Activated naive CD8-positive, alpha-beta T cell treated with anti-CD3 and anti-CD28 coated beads, Interleukin-2, amount 50 U/mL, for 24 hours (primary cell): ENCODE measurements at regions not wholly inside any gene's neighbourhood (a gene's known extent, or its start where the extent isn't known, plus 50 kb on each side); places are given as distances from the start of the nearest gene placed in this dataset.
"Not testable (repeated sequence)": the region's sequence is repeated elsewhere in the genome, so short reads cannot be mapped to it uniquely, and the experiment has no call there.

Experiments
- ATAC-seq: fragments of 150-1000 bp; cut with Tn5 transposase; one replicate; pipeline ENCODE4 v1.10.0; 2021
- DNase-seq: peaks from one replicate; pipeline ENCODE4 v3.0.0; 2021
- H3K27ac Mint-ChIP-seq: one replicate; pipeline ENCODE4 v1.8.0; 2021; ENCODE audit warnings: mild to moderate bottlenecking, mixed read lengths
- H3K27me3 Mint-ChIP-seq: one replicate; pipeline ENCODE4 v1.8.0; 2021; ENCODE audit warnings: mixed read lengths
- H3K36me3 Mint-ChIP-seq: one replicate; pipeline ENCODE4 v1.8.0; 2021; ENCODE audit warnings: low read depth, mixed read lengths
- H3K4me1 Mint-ChIP-seq: one replicate; pipeline ENCODE4 v1.8.0; 2021; ENCODE audit warnings: mixed read lengths
- H3K4me3 Mint-ChIP-seq: one replicate; pipeline ENCODE4 v1.8.0; 2021; ENCODE audit warnings: mild to moderate bottlenecking, moderate library complexity, mixed read lengths
- H3K9me3 Mint-ChIP-seq: one replicate; pipeline ENCODE4 v1.8.0; 2021; ENCODE audit warnings: mixed read lengths

- Mint-ChIP-seq H3K4me3 (no peak overlapping the region), H3K27me3 (peaks cover 8% of the 10 kb centered on the region), H3K36me3 (no peaks in the 10 kb centered on the region), H3K27ac (no peak overlapping the region), H3K9me3 (no peaks in the 10 kb centered on the region), H3K4me1 (no peaks in the 10 kb centered on the region)
- DNase-seq (no peak), ATAC-seq (no peak)
Observed at GRCh38 chr9:87193151-87193550, 245.8 kb upstream of the GAS1 start.

- no peaks in the 10 kb centered on the region for H3K36me3 Mint-ChIP-seq
- H3K27ac Mint-ChIP-seq = no peak overlapping the region
- no peaks in the 10 kb centered on the region for H3K9me3 Mint-ChIP-seq
- ATAC-seq = no peak
- no peaks in the 10 kb centered on the region for H3K4me1 Mint-ChIP-seq
- no peak overlapping the region for H3K4me3 Mint-ChIP-seq
- DNase-seq = no peak
- peaks cover 8% of the 10 kb centered on the region for H3K27me3 Mint-ChIP-seq
Observed at GRCh38 chr9:87193925-87194868, 246.9 kb upstream of the GAS1 start.

GRCh38 chr9:87195306-87195705, 248.0 kb upstream of the GAS1 start:
- Mint-ChIP-seq H3K4me3 (no peak overlapping the region), H3K9me3 (no peaks in the 10 kb centered on the region), H3K4me1 (no peaks in the 10 kb centered on the region), H3K27me3 (peaks cover 8% of the 10 kb centered on the region), H3K27ac (no peak overlapping the region), H3K36me3 (no peaks in the 10 kb centered on the region)
- ATAC-seq (no peak), DNase-seq (no peak)

- peaks cover 8% of the 10 kb centered on the region for H3K27me3 Mint-ChIP-seq
- H3K4me1 Mint-ChIP-seq = no peaks in the 10 kb centered on the region
- H3K9me3 Mint-ChIP-seq = no peaks in the 10 kb centered on the region
- DNase-seq (no peak), ATAC-seq (no peak)
- no peaks in the 10 kb centered on the region for H3K36me3 Mint-ChIP-seq
- H3K4me3 Mint-ChIP-seq = no peak overlapping the region
- no peak overlapping the region for H3K27ac Mint-ChIP-seq
Observed at GRCh38 chr9:87197349-87198130, 250.2 kb upstream of the GAS1 start.

GRCh38 chr9:87198716-87199115, 251.4 kb upstream of the GAS1 start:
- Mint-ChIP-seq H3K4me1 (no peaks in the 10 kb centered on the region), H3K27ac (no peak overlapping the region), H3K36me3 (no peaks in the 10 kb centered on the region), H3K27me3 (peaks cover 10% of the 10 kb centered on the region), H3K4me3 (no peak overlapping the region), H3K9me3 (no peaks in the 10 kb centered on the region)
- DNase-seq = no peak
- ATAC-seq = no peak

GRCh38 chr9:87199278-87199677, 252.0 kb upstream of the GAS1 start:
- no peaks in the 10 kb centered on the region for H3K4me1 Mint-ChIP-seq
- H3K27ac Mint-ChIP-seq = no peak overlapping the region
- no peak for ATAC-seq
- H3K27me3 Mint-ChIP-seq = peaks cover 10% of the 10 kb centered on the region
- H3K9me3 Mint-ChIP-seq = no peaks in the 10 kb centered on the region
- H3K36me3 Mint-ChIP-seq = no peaks in the 10 kb centered on the region
- no peak for DNase-seq
- no peak overlapping the region for H3K4me3 Mint-ChIP-seq

GRCh38 chr9:87199782-87200181, 252.5 kb upstream of the GAS1 start:
- no peaks in the 10 kb centered on the region for H3K36me3 Mint-ChIP-seq
- no peak overlapping the region for H3K4me3 Mint-ChIP-seq
- ATAC-seq (no peak), DNase-seq (no peak)
- no peaks in the 10 kb centered on the region for H3K4me1 Mint-ChIP-seq
- H3K27ac Mint-ChIP-seq = no peak overlapping the region
- peaks cover 10% of the 10 kb centered on the region for H3K27me3 Mint-ChIP-seq
- H3K9me3 Mint-ChIP-seq = no peaks in the 10 kb centered on the region

GRCh38 chr9:87201351-87201751, 254.0 kb upstream of the GAS1 start:
- no peaks in the 10 kb centered on the region for H3K9me3 Mint-ChIP-seq
- H3K36me3 Mint-ChIP-seq = no peaks in the 10 kb centered on the region
- peaks cover 9% of the 10 kb centered on the region for H3K27me3 Mint-ChIP-seq
- no peak overlapping the region for H3K27ac Mint-ChIP-seq
- no peak for DNase-seq
- H3K4me3 Mint-ChIP-seq = no peak overlapping the region
- ATAC-seq = no peak
- no peaks in the 10 kb centered on the region for H3K4me1 Mint-ChIP-seq

GRCh38 chr9:87206064-87206661, 258.9 kb upstream of the GAS1 start:
- H3K9me3 Mint-ChIP-seq = no peaks in the 10 kb centered on the region
- H3K4me1 Mint-ChIP-seq = no peaks in the 10 kb centered on the region
- peaks cover 3% of the 10 kb centered on the region for H3K27me3 Mint-ChIP-seq
- no peak overlapping the region for H3K27ac Mint-ChIP-seq
- no peak for DNase-seq
- H3K4me3 Mint-ChIP-seq = no peak overlapping the region
- H3K36me3 Mint-ChIP-seq = no peaks in the 10 kb centered on the region
- no peak for ATAC-seq

GRCh38 chr9:87210658-87211057, 263.4 kb upstream of the GAS1 start:
- not testable (repeated sequence) for ATAC-seq

GRCh38 chr9:87211669-87212068, 264.4 kb upstream of the GAS1 start:
- DNase-seq = no peak
- Mint-ChIP-seq H3K4me3 (no peak overlapping the region), H3K4me1 (no peaks in the 10 kb centered on the region), H3K9me3 (no peaks in the 10 kb centered on the region), H3K27me3 (peaks cover 5% of the 10 kb centered on the region), H3K36me3 (no peaks in the 10 kb centered on the region), H3K27ac (no peak overlapping the region)
- ATAC-seq = no peak

More at GRCh38 chr9:87210658-87211057, 263.4 kb upstream of the GAS1 start:
- H3K4me1 Mint-ChIP-seq, H3K27me3 Mint-ChIP-seq, H3K27ac Mint-ChIP-seq, DNase-seq, H3K36me3 Mint-ChIP-seq, H3K4me3 Mint-ChIP-seq, H3K9me3 Mint-ChIP-seq: not testable (repeated sequence)

GRCh38 chr9:87212605-87213021, 265.3 kb upstream of the GAS1 start:
- DNase-seq (no peak), ATAC-seq (no peak)
- Mint-ChIP-seq H3K4me1 (no peaks in the 10 kb centered on the region), H3K4me3 (no peak overlapping the region), H3K27ac (no peak overlapping the region), H3K27me3 (peaks cover 5% of the 10 kb centered on the region), H3K36me3 (no peaks in the 10 kb centered on the region), H3K9me3 (no peaks in the 10 kb centered on the region)

- no peaks in the 10 kb centered on the region for H3K4me1 Mint-ChIP-seq
Observed at GRCh38 chr9:87213948-87214347, 266.6 kb upstream of the GAS1 start.

GRCh38 chr9:87214991-87215390, 267.7 kb upstream of the GAS1 start:
- Mint-ChIP-seq H3K27me3 (peaks cover 5% of the 10 kb centered on the region), H3K9me3 (no peaks in the 10 kb centered on the region), H3K4me1 (no peaks in the 10 kb centered on the region), H3K27ac (no peak overlapping the region), H3K4me3 (no peak overlapping the region), H3K36me3 (no peaks in the 10 kb centered on the region)
- ATAC-seq (no peak), DNase-seq (no peak)

More at GRCh38 chr9:87213948-87214347, 266.6 kb upstream of the GAS1 start:
- H3K27ac Mint-ChIP-seq = no peak overlapping the region
- no peak overlapping the region for H3K4me3 Mint-ChIP-seq
- H3K27me3 Mint-ChIP-seq = peaks cover 5% of the 10 kb centered on the region
- no peaks in the 10 kb centered on the region for H3K36me3 Mint-ChIP-seq
- DNase-seq (no peak), ATAC-seq (no peak)
- H3K9me3 Mint-ChIP-seq = no peaks in the 10 kb centered on the region

- no peak for DNase-seq
- no peak overlapping the region for H3K27ac Mint-ChIP-seq
- H3K4me3 Mint-ChIP-seq = no peak overlapping the region
- peaks cover 5% of the 10 kb centered on the region for H3K27me3 Mint-ChIP-seq
- H3K36me3 Mint-ChIP-seq = no peaks in the 10 kb centered on the region
- H3K9me3 Mint-ChIP-seq = no peaks in the 10 kb centered on the region
- ATAC-seq = no peak
- no peaks in the 10 kb centered on the region for H3K4me1 Mint-ChIP-seq
Observed at GRCh38 chr9:87216036-87216435, 268.7 kb upstream of the GAS1 start.
